ENCODE measurements at regions not wholly inside any gene's neighbourhood (a gene's known extent, or its start where the extent isn't known, plus 50 kb on each side); places are given as distances from the start of the nearest gene placed in this dataset.
"Not testable (repeated sequence)": the region's sequence is repeated elsewhere in the genome, so short reads cannot be mapped to it uniquely, and the experiment has no call there.

GRCh38 chr1:118381197-118381869, 196.3 kb upstream of the SPAG17 start (continued):
- no peak for TF ChIP-seq ZNF462 (CRISPR knock-in tag; IDR thresholded peaks at IDR 0.05)

DNA sequence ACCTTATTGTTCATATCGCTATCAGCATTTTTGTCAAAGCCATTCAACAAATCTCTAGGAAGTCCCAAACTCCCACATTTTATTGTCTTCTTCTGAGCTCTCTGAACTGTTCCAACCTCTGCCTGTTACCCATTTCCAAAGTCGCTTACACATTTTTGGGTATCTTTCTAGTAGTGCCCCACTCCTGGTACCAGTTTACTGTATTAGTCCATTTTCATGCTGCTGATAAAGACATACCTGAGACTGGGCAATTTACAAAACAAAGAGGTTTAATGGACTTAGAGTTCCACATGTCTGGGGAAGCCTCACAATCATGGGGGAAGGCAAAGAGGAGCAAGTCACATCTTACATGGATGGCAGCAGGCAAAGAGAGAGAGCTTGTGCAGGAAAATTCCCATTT, 192.2 kb upstream of the SPAG17 start:
- H3F3A ChIP-seq (replicated peaks; ENCODE audit: low read depth); H4K20me1 ChIP-seq (replicated peaks; ENCODE audit: insufficient read depth); H3K27ac ChIP-seq (ENCODE audit: low read depth); H3K27me3 ChIP-seq (ENCODE audit: insufficient read depth); ATAC-seq; H3K4me1 Mint-ChIP-seq; H3K79me2 ChIP-seq (replicated peaks; ENCODE audit: insufficient read depth); H3K4me1 ChIP-seq (ENCODE audit: insufficient read depth); DNase-seq (ENCODE audit: low spot score); H3K4me3 ChIP-seq; H3K4me2 ChIP-seq; H3K4me3 Mint-ChIP-seq; H3K27ac Mint-ChIP-seq; H3K36me3 ChIP-seq (ENCODE audit: insufficient read depth); H3K27me3 Mint-ChIP-seq (ENCODE audit: insufficient read depth, low read depth, poor library complexity); H2AFZ ChIP-seq: not testable (repeated sequence)
- Mint-ChIP-seq H3K9me3 (peaks cover 38% of the 10 kb centered on the region), H3K36me3 (ENCODE audit: low read depth) (peaks cover 22% of the 10 kb centered on the region)
- peaks cover 18% of the 10 kb centered on the region for H3K9me2 ChIP-seq (ENCODE audit: insufficient read depth)

- peaks cover 33% of the 10 kb centered on the region for H3K9me3 Mint-ChIP-seq
- no peak overlapping the region for H3K4me3 Mint-ChIP-seq
- ATAC-seq (no peak), DNase-seq (ENCODE audit: low spot score) (no peak)
- no peaks in the 10 kb centered on the region for H3K36me3 ChIP-seq (ENCODE audit: insufficient read depth)
- no peaks in the 10 kb centered on the region for H3K27me3 ChIP-seq (ENCODE audit: insufficient read depth)
- H3K9me2 ChIP-seq (ENCODE audit: insufficient read depth): peaks cover 18% of the 10 kb centered on the region
- no peaks in the 10 kb centered on the region for H3K79me2 ChIP-seq (replicated peaks; ENCODE audit: insufficient read depth)
- H3K27ac Mint-ChIP-seq: no peak overlapping the region
- peaks cover 9% of the 10 kb centered on the region for H3K36me3 Mint-ChIP-seq (ENCODE audit: low read depth)
- H3K4me1 Mint-ChIP-seq: peaks cover 6% of the 10 kb centered on the region; the same call in 2 of the 3 replicates
- H3F3A ChIP-seq (replicated peaks; ENCODE audit: low read depth): no peaks in the 10 kb centered on the region
- H3K4me3 ChIP-seq: no peak overlapping the region
- no peaks in the 10 kb centered on the region for H4K20me1 ChIP-seq (replicated peaks; ENCODE audit: insufficient read depth)
- TF ChIP-seq, protein P1, sequence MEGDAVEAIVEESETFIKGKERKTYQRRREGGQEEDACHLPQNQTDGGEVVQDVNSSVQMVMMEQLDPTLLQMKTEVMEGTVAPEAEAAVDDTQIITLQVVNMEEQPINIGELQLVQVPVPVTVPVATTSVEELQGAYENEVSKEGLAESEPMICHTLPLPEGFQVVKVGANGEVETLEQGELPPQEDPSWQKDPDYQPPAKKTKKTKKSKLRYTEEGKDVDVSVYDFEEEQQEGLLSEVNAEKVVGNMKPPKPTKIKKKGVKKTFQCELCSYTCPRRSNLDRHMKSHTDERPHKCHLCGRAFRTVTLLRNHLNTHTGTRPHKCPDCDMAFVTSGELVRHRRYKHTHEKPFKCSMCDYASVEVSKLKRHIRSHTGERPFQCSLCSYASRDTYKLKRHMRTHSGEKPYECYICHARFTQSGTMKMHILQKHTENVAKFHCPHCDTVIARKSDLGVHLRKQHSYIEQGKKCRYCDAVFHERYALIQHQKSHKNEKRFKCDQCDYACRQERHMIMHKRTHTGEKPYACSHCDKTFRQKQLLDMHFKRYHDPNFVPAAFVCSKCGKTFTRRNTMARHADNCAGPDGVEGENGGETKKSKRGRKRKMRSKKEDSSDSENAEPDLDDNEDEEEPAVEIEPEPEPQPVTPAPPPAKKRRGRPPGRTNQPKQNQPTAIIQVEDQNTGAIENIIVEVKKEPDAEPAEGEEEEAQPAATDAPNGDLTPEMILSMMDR (conservative IDR thresholded peaks at IDR 0.05; ENCODE audit: low read depth in 2 of 2): no peak
- no peak for TF ChIP-seq ZNF114 (CRISPR knock-in tag; IDR thresholded peaks at IDR 0.05)
- TF ChIP-seq ETS1 (IDR thresholded peaks at IDR 0.05): no peak
- TF ChIP-seq EZH2phosphoT487 (IDR thresholded peaks at IDR 0.05; ENCODE audit: unreplicated experiment): no peak
- no peaks in the 10 kb centered on the region for H3K4me1 ChIP-seq (ENCODE audit: insufficient read depth)
- no peaks in the 10 kb centered on the region for H3K27me3 Mint-ChIP-seq (ENCODE audit: insufficient read depth, low read depth, poor library complexity)
- H3K4me2 ChIP-seq: no peak overlapping the region
- H2AFZ ChIP-seq: no peak overlapping the region
- H3K27ac ChIP-seq (ENCODE audit: low read depth): no peak overlapping the region
Measured at GRCh38 chr1:118371612-118372011, 186.6 kb upstream of the SPAG17 start.
